Trophoblast cell (in vitro differentiated cells and primary cell): ENCODE measurements at regions not wholly inside any gene's neighbourhood (a gene's known extent, or its start where the extent isn't known, plus 50 kb on each side); places are given as distances from the start of the nearest gene placed in this dataset.

Experiments used
- DNase-seq, 2 donors: peaks; one replicate each; pipeline ENCODE4 v3.0.0-alpha.2; 2016
- H2AFZ ChIP-seq: 2 replicates; pipeline ENCODE4 v1.6.1; 2013; ENCODE audit warnings: low read length, moderate library complexity, mild to moderate bottlenecking; ENCODE audit not compliant: insufficient read depth, poor library complexity
- H2AK5ac ChIP-seq: 2 replicates; pipeline ENCODE4 v1.6.1; 2013; ENCODE audit warnings: mild to moderate bottlenecking, low read length
- H2BK120ac ChIP-seq: 2 replicates; pipeline ENCODE4 v1.6.1; 2013; ENCODE audit warnings: low read length, mild to moderate bottlenecking, moderate library complexity; ENCODE audit not compliant: insufficient read depth, poor library complexity
- H2BK12ac ChIP-seq: 2 replicates; pipeline ENCODE4 v1.6.1; 2013; ENCODE audit warnings: mild to moderate bottlenecking, low read length, moderate library complexity
- H2BK5ac ChIP-seq: 2 replicates; pipeline ENCODE4 v1.6.1; 2013; ENCODE audit warnings: low read length, low read depth, moderate library complexity, mild to moderate bottlenecking; ENCODE audit not compliant: poor library complexity
- H3K14ac ChIP-seq: 2 replicates; pipeline ENCODE4 v1.6.1; 2013; ENCODE audit warnings: mild to moderate bottlenecking, low read length
- H3K18ac ChIP-seq: 2 replicates; pipeline ENCODE4 v1.6.1; 2013; ENCODE audit warnings: mild to moderate bottlenecking, low read length
- H3K23ac ChIP-seq: 2 replicates; pipeline ENCODE4 v1.6.1; 2013; ENCODE audit warnings: low read length
- H3K27ac ChIP-seq: 2 replicates; pipeline ENCODE4 v1.5.1; 2013; ENCODE audit warnings: low read depth, mild to moderate bottlenecking, inconsistent platforms, low read length, moderate library complexity
- H3K27me3 ChIP-seq: 2 replicates; pipeline ENCODE4 v1.6.1; 2013; ENCODE audit warnings: inconsistent platforms, mild to moderate bottlenecking, low read length, moderate library complexity; ENCODE audit not compliant: insufficient read depth
- H3K36me3 ChIP-seq, 2 experiments: 1 replicate in 1 of 2; 2 replicates in 1 of 2; pipeline ENCODE4 v1.6.1; 2013; ENCODE audit warnings: low read length in 2 of 2, mild to moderate bottlenecking in 2 of 2, moderate library complexity in 1 of 2; ENCODE audit not compliant: insufficient read depth in 2 of 2, control insufficient read depth in 1 of 2
- H3K4ac ChIP-seq: 2 replicates; pipeline ENCODE4 v1.6.1; 2013; ENCODE audit warnings: low read depth, mild to moderate bottlenecking, low read length, moderate library complexity
- H3K4me1 ChIP-seq, 2 experiments: 1 replicate in 1 of 2; 2 replicates in 1 of 2; pipeline ENCODE4 v1.6.1; 2013; ENCODE audit warnings: low read length in 2 of 2, mild to moderate bottlenecking in 2 of 2, moderate library complexity in 1 of 2; ENCODE audit not compliant: insufficient read depth in 2 of 2, control insufficient read depth in 1 of 2
- H3K4me2 ChIP-seq: 2 replicates; pipeline ENCODE4 v1.6.1; 2013; ENCODE audit warnings: inconsistent platforms, mild to moderate bottlenecking, low read length, moderate library complexity
- H3K4me3 ChIP-seq: 2 replicates; pipeline ENCODE4 v1.5.1; 2013; ENCODE audit warnings: mild to moderate bottlenecking, low read depth, low read length, inconsistent platforms
- H3K79me1 ChIP-seq: one replicate; pipeline ENCODE4 v1.6.1; 2013; ENCODE audit warnings: low read length
- H3K79me2 ChIP-seq: 2 replicates; pipeline ENCODE4 v1.6.1; 2013; ENCODE audit warnings: low read length, mild to moderate bottlenecking; ENCODE audit not compliant: control insufficient read depth, insufficient read depth, poor library complexity
- H3K9ac ChIP-seq: 2 replicates; pipeline ENCODE4 v1.6.1; 2013; ENCODE audit warnings: mild to moderate bottlenecking, low read length
- H3K9me3 ChIP-seq: 2 replicates; pipeline ENCODE4 v1.6.1; 2013; ENCODE audit warnings: low read depth, mild to moderate bottlenecking, control low read depth, inconsistent platforms, low read length; ENCODE audit not compliant: insufficient read depth
- H4K12ac ChIP-seq: 2 replicates; pipeline ENCODE4 v1.6.1; 2013; ENCODE audit warnings: low read depth, mild to moderate bottlenecking, low read length, moderate library complexity
- H4K8ac ChIP-seq: 2 replicates; pipeline ENCODE4 v1.6.1; 2013; ENCODE audit warnings: low read depth, mild to moderate bottlenecking, low read length, moderate library complexity
- H4K91ac ChIP-seq: one replicate; pipeline ENCODE4 v1.6.1; 2013; ENCODE audit warnings: low read depth, mild to moderate bottlenecking, low read length, moderate library complexity
- WGBS: extraction: QIAGEN DNeasy Blood & Tissue Kit; methylation state at CpG from one replicate; pipeline ENCODE4 v1.1.7; 2013; ENCODE audit warnings: missing lambda C conversion rate; ENCODE audit not compliant: insufficient read length, insufficient coverage; ENCODE audit errors: extremely low coverage; 5-methylcytosine and 5-hydroxymethylcytosine counted together

DNA sequence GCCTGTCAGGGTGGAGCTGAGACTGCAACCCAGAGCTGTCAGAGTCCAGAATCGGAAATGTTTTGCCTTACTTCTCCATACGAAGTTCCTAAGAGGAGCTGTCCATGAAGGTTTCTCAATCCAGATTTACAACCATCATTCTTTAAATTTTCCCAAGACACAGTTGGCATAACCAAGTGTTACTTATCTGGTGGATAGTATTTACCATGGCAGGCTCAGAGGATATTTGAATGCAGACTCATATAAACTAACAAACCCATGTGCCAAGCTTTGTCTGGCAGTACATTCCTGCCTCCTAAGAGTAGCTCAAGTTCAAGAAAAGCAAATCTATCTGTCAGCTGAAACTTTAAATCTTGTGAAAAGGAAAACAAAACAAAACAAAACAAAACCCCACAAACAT lies 267.9 kb downstream of the ZNF326 start:
- no peak overlapping the region for H3K9ac ChIP-seq
- no peak overlapping the region for H3K4me2 ChIP-seq
- H4K8ac ChIP-seq: no peak overlapping the region
- DNase-seq: no peak
- no CpG with 5 or more reads among the region's 2 CpGs for WGBS
- no peaks in the 10 kb centered on the region for H3K79me2 ChIP-seq
- H3K4me1 ChIP-seq: no peaks in the 10 kb centered on the region
- no peak overlapping the region for H2AK5ac ChIP-seq
- H2AFZ ChIP-seq: no peak overlapping the region
- H4K12ac ChIP-seq: no peak overlapping the region
- H2BK5ac ChIP-seq: no peak overlapping the region
- no peaks in the 10 kb centered on the region for H3K27me3 ChIP-seq
- H2BK120ac ChIP-seq: no peak overlapping the region
- H3K36me3 ChIP-seq: no peaks in the 10 kb centered on the region
- no peak overlapping the region for H3K23ac ChIP-seq
- H3K9me3 ChIP-seq: no peaks in the 10 kb centered on the region
- H4K91ac ChIP-seq: no peak overlapping the region
- no peak overlapping the region for H2BK12ac ChIP-seq
- H3K14ac ChIP-seq: no peak overlapping the region
- no peak overlapping the region for H3K4me3 ChIP-seq
- no peaks in the 10 kb centered on the region for H3K79me1 ChIP-seq
- H3K18ac ChIP-seq: no peak overlapping the region
- H3K27ac ChIP-seq: no peak overlapping the region
- H3K4ac ChIP-seq: no peak overlapping the region

DNA sequence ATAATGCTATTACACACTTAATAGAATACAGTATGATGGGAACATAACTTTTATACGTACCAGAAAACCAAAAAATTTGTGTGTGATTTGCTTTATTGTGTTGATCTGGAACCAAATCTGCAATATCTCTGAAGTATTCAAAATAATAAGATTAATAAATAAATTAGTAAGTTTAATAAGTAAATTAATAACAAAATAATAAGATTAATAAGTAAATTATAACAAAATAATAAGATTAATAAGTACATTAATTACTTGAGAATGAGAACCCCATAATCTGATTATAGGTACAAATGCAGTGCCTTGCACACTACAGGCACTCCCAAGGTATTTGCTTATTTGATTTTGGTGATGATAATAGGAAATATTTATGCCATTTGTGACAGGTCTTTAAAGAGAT lies 267.4 kb downstream of the ZNF326 start:
- peak in 1 of 2 donors; percentile 1 for DNase-seq
- Histone ChIP-seq H3K18ac (no peak overlapping the region), H2BK120ac (no peak overlapping the region), H2BK12ac (no peak overlapping the region), H3K4me1 (no peaks in the 10 kb centered on the region), H3K36me3 (no peaks in the 10 kb centered on the region), H3K14ac (no peak overlapping the region), H3K4ac (no peak overlapping the region), H3K27me3 (no peaks in the 10 kb centered on the region), H3K9me3 (no peaks in the 10 kb centered on the region), H2AK5ac (no peak overlapping the region), H3K23ac (no peak overlapping the region), H4K91ac (no peak overlapping the region), H3K79me2 (no peaks in the 10 kb centered on the region), H3K79me1 (no peaks in the 10 kb centered on the region), H3K27ac (no peak overlapping the region), H2AFZ (no peak overlapping the region), H2BK5ac (no peak overlapping the region), H4K8ac (no peak overlapping the region), H4K12ac (no peak overlapping the region), H3K4me2 (no peak overlapping the region), H3K9ac (no peak overlapping the region), H3K4me3 (no peak overlapping the region)
- no CpG with 5 or more reads among the region's 1 CpG for WGBS

DNA sequence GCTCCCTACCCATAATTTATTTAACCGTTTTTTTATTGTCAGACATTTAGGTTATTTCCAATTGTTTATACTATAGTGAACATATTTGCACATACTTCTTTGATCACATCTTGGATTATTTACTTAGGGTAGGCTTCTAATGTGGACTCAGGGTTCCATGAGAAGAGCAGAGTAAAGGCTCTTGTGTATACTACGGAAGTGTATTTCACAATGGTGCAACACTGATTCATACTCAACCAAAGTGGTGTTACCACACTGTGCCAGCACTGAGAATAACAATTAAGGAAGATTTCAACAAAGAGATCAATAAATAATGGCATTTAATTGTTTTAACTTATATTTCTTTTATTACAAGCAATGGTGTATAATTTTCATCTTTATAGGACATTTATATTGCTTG lies 251.2 kb downstream of the ZNF326 start:
- Histone ChIP-seq H3K9me3 (no peaks in the 10 kb centered on the region), H2BK120ac (no peak overlapping the region), H3K4me1 (no peaks in the 10 kb centered on the region), H3K27ac (no peak overlapping the region), H3K79me2 (no peaks in the 10 kb centered on the region), H3K36me3 (no peaks in the 10 kb centered on the region), H3K79me1 (no peaks in the 10 kb centered on the region), H3K14ac (no peak overlapping the region), H3K9ac (no peak overlapping the region), H3K18ac (no peak overlapping the region), H3K4me3 (no peak overlapping the region), H4K91ac (no peak overlapping the region), H4K12ac (no peak overlapping the region), H2AFZ (no peak overlapping the region), H3K23ac (no peak overlapping the region), H3K4ac (no peak overlapping the region), H4K8ac (no peak overlapping the region), H3K27me3 (no peaks in the 10 kb centered on the region), H2BK5ac (no peak overlapping the region), H3K4me2 (no peak overlapping the region), H2BK12ac (no peak overlapping the region), H2AK5ac (no peak overlapping the region)
- no CpG with 5 or more reads among the region's 2 CpGs for WGBS
- DNase-seq: no peak

DNA sequence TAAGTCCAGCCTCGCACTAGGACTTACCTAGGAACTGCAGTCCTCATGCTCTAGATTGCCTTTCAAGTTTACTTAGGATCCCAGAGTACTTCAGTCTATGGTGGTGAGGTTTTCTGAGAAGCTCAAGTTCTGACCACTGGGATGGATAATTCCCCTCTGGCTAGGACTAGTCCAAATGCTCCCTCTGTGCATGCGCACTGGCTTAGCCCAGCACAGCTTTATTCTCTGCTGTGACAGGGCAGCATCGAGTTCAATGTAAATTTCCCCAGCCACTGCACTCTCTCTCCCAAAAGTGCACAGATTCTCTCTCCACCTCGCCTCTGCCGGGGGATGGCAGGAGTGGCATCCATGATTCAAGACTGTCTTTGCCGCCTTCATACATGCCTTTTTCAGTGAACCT lies 241.6 kb downstream of the ZNF326 start:
- Histone ChIP-seq H2AFZ (no peak overlapping the region), H3K4me3 (no peak overlapping the region), H3K18ac (no peak overlapping the region), H3K9me3 (no peaks in the 10 kb centered on the region), H3K9ac (no peak overlapping the region), H4K8ac (no peak overlapping the region), H3K14ac (no peak overlapping the region), H2BK12ac (no peak overlapping the region), H3K79me2 (no peaks in the 10 kb centered on the region), H4K12ac (no peak overlapping the region), H3K4me1 (no peaks in the 10 kb centered on the region), H2AK5ac (no peak overlapping the region), H3K27ac (no peak overlapping the region), H4K91ac (no peak overlapping the region), H3K23ac (no peak overlapping the region), H3K36me3 (no peaks in the 10 kb centered on the region), H2BK120ac (no peak overlapping the region), H3K4me2 (no peak overlapping the region), H2BK5ac (no peak overlapping the region), H3K4ac (no peak overlapping the region), H3K27me3 (no peaks in the 10 kb centered on the region), H3K79me1 (no peaks in the 10 kb centered on the region)
- DNase-seq: no peak
- WGBS: no CpG with 5 or more reads among the region's 6 CpGs

DNA sequence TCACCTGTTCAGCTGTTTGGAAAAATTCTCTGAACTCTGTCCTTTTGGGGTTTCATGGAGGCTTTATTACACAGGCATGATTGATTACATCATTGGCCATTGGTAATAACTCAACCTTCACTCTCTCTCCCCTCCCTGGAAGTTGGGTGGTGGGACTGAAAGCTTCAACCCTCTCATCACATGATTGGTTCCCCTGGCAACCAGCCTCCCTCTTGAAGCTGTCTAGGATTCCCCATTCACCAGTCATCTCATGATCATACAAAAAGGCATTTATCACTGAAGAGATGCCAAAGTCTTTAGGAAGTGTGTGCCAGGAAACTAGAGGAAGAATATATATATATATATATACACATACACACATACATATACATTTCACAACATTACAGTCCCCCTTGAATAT lies 228.5 kb downstream of the ZNF326 start:
- no peak overlapping the region for H3K4ac ChIP-seq
- no peak overlapping the region for H2BK5ac ChIP-seq
- H4K8ac ChIP-seq: no peak overlapping the region
- no peak overlapping the region for H2AFZ ChIP-seq
- no peaks in the 10 kb centered on the region for H3K36me3 ChIP-seq
- no peak overlapping the region for H3K4me3 ChIP-seq
- no peaks in the 10 kb centered on the region for H3K27me3 ChIP-seq
- no peak overlapping the region for H3K27ac ChIP-seq
- no peak overlapping the region for H3K14ac ChIP-seq
- H3K9me3 ChIP-seq: peaks cover 7% of the 10 kb centered on the region
- H4K91ac ChIP-seq: no peak overlapping the region
- H3K23ac ChIP-seq: no peak overlapping the region
- H4K12ac ChIP-seq: no peak overlapping the region
- H2AK5ac ChIP-seq: no peak overlapping the region
- no peak for DNase-seq
- H3K4me1 ChIP-seq: no peaks in the 10 kb centered on the region
- H3K4me2 ChIP-seq: no peak overlapping the region
- H3K18ac ChIP-seq: no peak overlapping the region
- no peak overlapping the region for H2BK120ac ChIP-seq
- H2BK12ac ChIP-seq: no peak overlapping the region
- peaks cover 2% of the 10 kb centered on the region for H3K79me2 ChIP-seq
- peaks cover 2% of the 10 kb centered on the region for H3K79me1 ChIP-seq
- H3K9ac ChIP-seq: no peak overlapping the region
